H9 (cell line): ENCODE measurements at regions not wholly inside any gene's neighbourhood (a gene's known extent, or its start where the extent isn't known, plus 50 kb on each side); places are given as distances from the start of the nearest gene placed in this dataset.

Experiments
- DNase-seq: peaks from one replicate; pipeline ENCODE4 v3.0.0-alpha.2; 2017
- H2AFZ ChIP-seq: one replicate; pipeline ENCODE4 v1.6.1; 2013; ENCODE audit warnings: mild to moderate bottlenecking, low read length, control low read depth, moderate library complexity
- H2AK5ac ChIP-seq: 2 replicates; pipeline ENCODE4 v1.6.1; 2013; ENCODE audit warnings: low read length, control low read depth, mixed read lengths; ENCODE audit not compliant: insufficient read length
- H2BK120ac ChIP-seq: one replicate; pipeline ENCODE4 v1.6.1; 2013; ENCODE audit warnings: low read depth, mild to moderate bottlenecking, low read length, control low read depth, inconsistent platforms; ENCODE audit not compliant: poor library complexity, severe bottlenecking
- H2BK12ac ChIP-seq: 2 replicates; pipeline ENCODE4 v1.6.1; 2013; ENCODE audit warnings: low read length, control low read depth, mixed read lengths, low read depth; ENCODE audit not compliant: insufficient read length
- H2BK15ac ChIP-seq: 2 replicates; pipeline ENCODE4 v1.6.1; 2013; ENCODE audit warnings: low read depth, low read length, control low read depth
- H2BK20ac ChIP-seq: one replicate; pipeline ENCODE4 v1.6.1; 2013; ENCODE audit warnings: low read depth, mild to moderate bottlenecking, low read length, control low read depth, inconsistent platforms; ENCODE audit not compliant: poor library complexity, severe bottlenecking
- H2BK5ac ChIP-seq: 2 replicates; pipeline ENCODE4 v1.6.1; 2013; ENCODE audit warnings: low read length, control low read depth, mixed read lengths; ENCODE audit not compliant: insufficient read length
- H3K14ac ChIP-seq: 2 replicates; pipeline ENCODE4 v1.6.1; 2013; ENCODE audit warnings: low read length, control low read depth; ENCODE audit not compliant: insufficient read depth
- H3K18ac ChIP-seq: 2 replicates; pipeline ENCODE4 v1.6.1; 2013; ENCODE audit warnings: low read depth, mild to moderate bottlenecking, mixed read lengths, low read length, control low read depth; ENCODE audit not compliant: insufficient read length
- H3K23ac ChIP-seq: 2 replicates; pipeline ENCODE4 v1.6.1; 2013; ENCODE audit warnings: low read length, control low read depth, mixed read lengths, low read depth; ENCODE audit not compliant: insufficient read length
- H3K23me2 ChIP-seq: 2 replicates; pipeline ENCODE4 v1.6.1; 2013; ENCODE audit warnings: low read depth, mild to moderate bottlenecking, mixed read lengths, low read length, control low read depth; ENCODE audit not compliant: insufficient read length, poor library complexity, severe bottlenecking
- H3K27ac ChIP-seq: 2 replicates; pipeline ENCODE4 v1.5.1; 2013; ENCODE audit warnings: low read length, control low read depth, mixed read lengths, low read depth; ENCODE audit not compliant: insufficient read length
- H3K27me3 ChIP-seq: 2 replicates; pipeline ENCODE4 v1.6.1; 2013; ENCODE audit warnings: low read length, control low read depth, inconsistent platforms; ENCODE audit not compliant: insufficient read depth
- H3K4ac ChIP-seq: 2 replicates; pipeline ENCODE4 v1.6.1; 2013; ENCODE audit warnings: low read depth, mild to moderate bottlenecking, control low read depth, inconsistent platforms, low read length, moderate library complexity
- H3K4me1 ChIP-seq: 2 replicates; pipeline ENCODE4 v1.6.1; 2013; ENCODE audit warnings: low read length, control low read depth, inconsistent platforms; ENCODE audit not compliant: insufficient read depth
- H3K4me2 ChIP-seq: 2 replicates; pipeline ENCODE4 v1.6.1; 2013; ENCODE audit warnings: low read length, control low read depth, mixed read lengths; ENCODE audit not compliant: insufficient read length, insufficient read depth
- H3K56ac ChIP-seq: 2 replicates; pipeline ENCODE4 v1.6.1; 2013; ENCODE audit warnings: low read depth, mild to moderate bottlenecking, mixed read lengths, low read length, control low read depth; ENCODE audit not compliant: insufficient read length
- H3K79me1 ChIP-seq: 2 replicates; pipeline ENCODE4 v1.6.1; 2013; ENCODE audit warnings: low read depth, mild to moderate bottlenecking, moderate library complexity, low read length, control low read depth, inconsistent platforms; ENCODE audit not compliant: insufficient read depth, poor library complexity, severe bottlenecking
- H3K79me2 ChIP-seq: 2 replicates; pipeline ENCODE4 v1.6.1; 2013; ENCODE audit warnings: low read length, control low read depth, inconsistent platforms; ENCODE audit not compliant: insufficient read depth
- H3K9ac ChIP-seq: 2 replicates; pipeline ENCODE4 v1.6.1; 2013; ENCODE audit warnings: low read length, control low read depth, mixed read lengths; ENCODE audit not compliant: insufficient read length; ENCODE audit errors: extremely low read depth
- H3K9me3 ChIP-seq: one replicate; pipeline ENCODE4 v1.6.1; 2013; ENCODE audit warnings: low read depth, low read length, inconsistent platforms; ENCODE audit not compliant: control insufficient read depth
- H3T11ph ChIP-seq: one replicate; pipeline ENCODE4 v1.6.1; 2013; ENCODE audit warnings: mild to moderate bottlenecking, low read length, control low read depth, inconsistent platforms
- H4K20me1 ChIP-seq: one replicate; pipeline ENCODE4 v1.6.1; 2013; ENCODE audit not compliant: control insufficient read depth, insufficient read length, insufficient read depth
- H4K5ac ChIP-seq: 2 replicates; pipeline ENCODE4 v1.6.1; 2013; ENCODE audit warnings: low read depth, mild to moderate bottlenecking, mixed read lengths, low read length, control low read depth; ENCODE audit not compliant: insufficient read length
- H4K8ac ChIP-seq: replicated peaks from 2 replicates; pipeline ENCODE4 v1.6.1; 2013; ENCODE audit warnings: low read length, control low read depth, mixed read lengths, low read depth; ENCODE audit not compliant: insufficient read length
- H4K91ac ChIP-seq: 2 replicates; pipeline ENCODE4 v1.6.1; 2013; ENCODE audit warnings: low read depth, mild to moderate bottlenecking, moderate library complexity, mixed read lengths, low read length, control low read depth; ENCODE audit not compliant: insufficient read length
- H3K27ac Mint-ChIP-seq, 3 experiments: 2 replicates in 2 of 3; 3 replicates in 1 of 3; pipeline ENCODE4 v1.8.0; 2020 to 2021; ENCODE audit warnings: mixed read lengths in 3 of 3, mild to moderate bottlenecking in 1 of 3, moderate library complexity in 1 of 3
- H3K27me3 Mint-ChIP-seq: 2 replicates; pipeline ENCODE4 v1.8.0; 2021; ENCODE audit warnings: low read depth, mild to moderate bottlenecking, moderate library complexity, mixed read lengths
- H3K36me3 Mint-ChIP-seq, 3 experiments: 2 replicates in 2 of 3; 3 replicates in 1 of 3; pipeline ENCODE4 v1.8.0; 2020 to 2021; ENCODE audit warnings: low read depth in 3 of 3, mixed read lengths in 3 of 3; ENCODE audit not compliant: insufficient read depth in 1 of 3
- H3K4me1 Mint-ChIP-seq, 2 experiments: 2 replicates each; pipeline ENCODE4 v1.8.0; 2020; ENCODE audit warnings: mixed read lengths in 2 of 2
- H3K4me3 Mint-ChIP-seq, 2 experiments: 2 replicates in 1 of 2; 3 replicates in 1 of 2; pipeline ENCODE4 v1.8.0; 2020 to 2021; ENCODE audit warnings: mild to moderate bottlenecking in 2 of 2, mixed read lengths in 2 of 2, moderate library complexity in 1 of 2
- H3K9me3 Mint-ChIP-seq, 2 experiments: 2 replicates in 1 of 2; 3 replicates in 1 of 2; pipeline ENCODE4 v1.8.0; 2020; ENCODE audit warnings: mild to moderate bottlenecking in 2 of 2, mixed read lengths in 2 of 2, moderate library complexity in 1 of 2
- WGBS: extraction: QIAGEN DNeasy Blood & Tissue Kit; methylation state at CpG from one replicate; pipeline ENCODE4 v1.1.7; 2013; ENCODE audit warnings: missing lambda C conversion rate, low lambda C conversion rate, mixed read lengths; ENCODE audit not compliant: insufficient read length; ENCODE audit errors: extremely low coverage; 5-methylcytosine and 5-hydroxymethylcytosine counted together
- TF ChIP-seq, protein P1 (sequence below): fragments of 200-600 bp; sonication (generic); conservative IDR thresholded peaks from 3 replicates; pipeline ENCODE4 v1.8.0; 2021; ENCODE audit warnings: antibody characterized with exemption, mild to moderate bottlenecking

DNA sequence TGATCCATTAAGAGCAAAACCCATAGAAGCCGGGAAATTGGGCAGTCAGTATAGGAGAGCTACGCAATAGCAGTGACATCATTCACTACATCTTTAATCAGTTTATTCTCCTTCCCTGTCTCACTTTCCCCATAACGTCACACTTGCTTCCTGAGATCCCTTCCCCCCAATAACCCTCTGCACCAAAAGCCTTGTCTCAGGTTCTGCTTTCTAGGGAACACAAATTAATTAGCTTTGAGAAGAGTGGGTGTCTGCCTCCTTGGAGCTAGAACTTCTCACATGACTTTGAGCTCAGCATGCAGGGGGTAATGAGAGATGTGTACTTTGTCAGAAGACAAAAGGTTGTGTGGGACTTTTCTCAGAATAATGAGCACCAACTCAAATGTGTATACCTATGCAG is 128.3 kb upstream of the MAOA start:
- Histone ChIP-seq H4K5ac (no peak overlapping the region), H3K14ac (no peak overlapping the region), H3K9ac (no peak overlapping the region), H3K79me1 (no peaks in the 10 kb centered on the region), H3K23me2 (no peaks in the 10 kb centered on the region), H3K56ac (no peak overlapping the region), H3K9me3 (no peaks in the 10 kb centered on the region), H4K91ac (no peak overlapping the region), H3K4me2 (no peak overlapping the region), H4K8ac (no peak overlapping the region), H3K27ac (no peak overlapping the region), H2BK20ac (no peak overlapping the region), H3K79me2 (no peaks in the 10 kb centered on the region), H2BK12ac (no peak overlapping the region), H2AFZ (no peak overlapping the region), H2BK120ac (no peak overlapping the region), H2AK5ac (no peak overlapping the region), H2BK5ac (no peak overlapping the region), H3K23ac (no peak overlapping the region), H2BK15ac (no peak overlapping the region), H3K4me1 (peaks cover 3% of the 10 kb centered on the region; the same call in 1 of the 2 replicates), H3T11ph (no peak overlapping the region), H3K27me3 (no peaks in the 10 kb centered on the region), H3K18ac (no peak overlapping the region), H4K20me1 (no peaks in the 10 kb centered on the region), H3K4ac (no peak overlapping the region)
- no peak for DNase-seq
- peaks cover 13 to 14% of the 10 kb centered on the region in 2 experiments for H3K4me1 Mint-ChIP-seq
- peaks cover 1% of the 10 kb centered on the region for H3K27me3 Mint-ChIP-seq
- WGBS, result no CpG with 5 or more reads among the region's 3 CpGs
- TF ChIP-seq, protein P1, sequence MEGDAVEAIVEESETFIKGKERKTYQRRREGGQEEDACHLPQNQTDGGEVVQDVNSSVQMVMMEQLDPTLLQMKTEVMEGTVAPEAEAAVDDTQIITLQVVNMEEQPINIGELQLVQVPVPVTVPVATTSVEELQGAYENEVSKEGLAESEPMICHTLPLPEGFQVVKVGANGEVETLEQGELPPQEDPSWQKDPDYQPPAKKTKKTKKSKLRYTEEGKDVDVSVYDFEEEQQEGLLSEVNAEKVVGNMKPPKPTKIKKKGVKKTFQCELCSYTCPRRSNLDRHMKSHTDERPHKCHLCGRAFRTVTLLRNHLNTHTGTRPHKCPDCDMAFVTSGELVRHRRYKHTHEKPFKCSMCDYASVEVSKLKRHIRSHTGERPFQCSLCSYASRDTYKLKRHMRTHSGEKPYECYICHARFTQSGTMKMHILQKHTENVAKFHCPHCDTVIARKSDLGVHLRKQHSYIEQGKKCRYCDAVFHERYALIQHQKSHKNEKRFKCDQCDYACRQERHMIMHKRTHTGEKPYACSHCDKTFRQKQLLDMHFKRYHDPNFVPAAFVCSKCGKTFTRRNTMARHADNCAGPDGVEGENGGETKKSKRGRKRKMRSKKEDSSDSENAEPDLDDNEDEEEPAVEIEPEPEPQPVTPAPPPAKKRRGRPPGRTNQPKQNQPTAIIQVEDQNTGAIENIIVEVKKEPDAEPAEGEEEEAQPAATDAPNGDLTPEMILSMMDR, result no peak
- no peak overlapping the region for H3K4me3 Mint-ChIP-seq
- H3K9me3 Mint-ChIP-seq, result peaks cover 4 to 48% of the 10 kb centered on the region in 2 experiments; a peak in 4 of 5 replicates
- H3K27ac Mint-ChIP-seq, result no peak overlapping the region
- peaks cover 7 to 11% (median 11%) of the 10 kb centered on the region in 3 experiments; a peak in 6 of 7 replicates for H3K36me3 Mint-ChIP-seq
